Astrocyte (in vitro differentiated cells and primary cell): ENCODE measurements at regions not wholly inside any gene's neighbourhood (a gene's known extent, or its start where the extent isn't known, plus 50 kb on each side); places are given as distances from the start of the nearest gene placed in this dataset.

Experiments used
- DNase-seq: peaks from one replicate; pipeline ENCODE4 v3.0.0-alpha.2; 2010; ENCODE audit warnings: low read depth
- FAIRE-seq: peaks from 2 replicates; lab custom pipeline; 2011; peaks lifted over from hg19 to GRCh38; lab: Jason Lieb, UNC
- H2AFZ ChIP-seq: 2 replicates; pipeline ENCODE4 v1.6.0; 2012; ENCODE audit warnings: low read depth, low read length, inconsistent platforms
- H3K27ac ChIP-seq: 2 replicates; pipeline ENCODE4 v1.5.1; 2011; ENCODE audit warnings: low read depth, low read length, inconsistent platforms
- H3K27me3 ChIP-seq: 2 replicates; pipeline ENCODE4 v1.6.0; 2011; ENCODE audit warnings: low read length, inconsistent platforms; ENCODE audit not compliant: insufficient read depth
- H3K36me3 ChIP-seq: 2 replicates; pipeline ENCODE4 v1.5.1; 2011; ENCODE audit warnings: low read length, inconsistent platforms; ENCODE audit not compliant: insufficient read depth
- H3K4me1 ChIP-seq: 2 replicates; pipeline ENCODE4 v1.5.1; 2011; ENCODE audit warnings: low read length, inconsistent platforms; ENCODE audit not compliant: insufficient read depth
- H3K4me2 ChIP-seq: 2 replicates; pipeline ENCODE4 v1.6.0; 2012; ENCODE audit warnings: low read length, inconsistent platforms
- H3K4me3 ChIP-seq: 2 replicates; pipeline ENCODE4 v1.5.1; 2011; ENCODE audit warnings: low read depth, mild to moderate bottlenecking, low read length, inconsistent platforms; ENCODE audit not compliant: insufficient read depth
- H3K79me2 ChIP-seq: 2 replicates; pipeline ENCODE4 v1.6.0; 2012; ENCODE audit warnings: mild to moderate bottlenecking, low read length, inconsistent platforms; ENCODE audit not compliant: insufficient read depth
- H3K9ac ChIP-seq: 2 replicates; pipeline ENCODE4 v1.6.0; 2012; ENCODE audit warnings: mild to moderate bottlenecking, low read length, inconsistent platforms
- H3K9me3 ChIP-seq: 2 replicates; pipeline ENCODE4 v1.5.1; 2012; ENCODE audit warnings: low read depth, mild to moderate bottlenecking, low read length, inconsistent platforms; ENCODE audit not compliant: insufficient read depth
- H4K20me1 ChIP-seq: 2 replicates; pipeline ENCODE4 v1.6.0; 2012; ENCODE audit warnings: low read length, inconsistent platforms; ENCODE audit not compliant: insufficient read depth
- H3K27ac Mint-ChIP-seq: one replicate; pipeline ENCODE4 v1.8.0; 2021; ENCODE audit warnings: mild to moderate bottlenecking, mixed read lengths; ENCODE audit not compliant: unreplicated experiment
- H3K27me3 Mint-ChIP-seq: one replicate; pipeline ENCODE4 v1.8.0; 2021; ENCODE audit warnings: low read depth, mixed read lengths; ENCODE audit not compliant: unreplicated experiment
- H3K36me3 Mint-ChIP-seq: one replicate; pipeline ENCODE4 v1.8.0; 2021; ENCODE audit warnings: low read depth, mixed read lengths; ENCODE audit not compliant: unreplicated experiment
- H3K4me1 Mint-ChIP-seq: one replicate; pipeline ENCODE4 v1.8.0; 2021; ENCODE audit warnings: low read depth, mixed read lengths; ENCODE audit not compliant: unreplicated experiment
- H3K4me3 Mint-ChIP-seq: one replicate; pipeline ENCODE4 v1.8.0; 2021; ENCODE audit warnings: mild to moderate bottlenecking, moderate library complexity, mixed read lengths; ENCODE audit not compliant: unreplicated experiment
- H3K9me3 Mint-ChIP-seq: one replicate; pipeline ENCODE4 v1.8.0; 2021; ENCODE audit warnings: mild to moderate bottlenecking, mixed read lengths; ENCODE audit not compliant: unreplicated experiment
- CTCF ChIP-seq: IDR thresholded peaks from 2 replicates; pipeline ENCODE4 v1.5.1; 2011; ENCODE audit warnings: low read depth, mild to moderate bottlenecking, inconsistent platforms, low read length, moderate library complexity; ENCODE audit not compliant: insufficient read depth
- EZH2 ChIP-seq: IDR thresholded peaks from 2 replicates; pipeline ENCODE4 v1.6.1; 2012; ENCODE audit warnings: mild to moderate bottlenecking, low read length, inconsistent platforms; ENCODE audit not compliant: insufficient read depth

- peak overlapping the region; percentile 83 for H3K4me2 ChIP-seq
- peak overlapping the region; percentile 55 for H3K9ac ChIP-seq
- H3K9me3 Mint-ChIP-seq, result no peaks in the 10 kb centered on the region
Observed at GRCh38 chr16:63617047-63617989, 1504.5 kb downstream of the CDH11 start.

GRCh38 chr16:63614429-63614828 is 1507.4 kb downstream of the CDH11 start:
- no peak overlapping the region for H3K4me3 Mint-ChIP-seq
- H3K79me2 ChIP-seq, result no peaks in the 10 kb centered on the region
- no peaks in the 10 kb centered on the region for H4K20me1 ChIP-seq
- no peak overlapping the region for H3K27ac Mint-ChIP-seq
- peaks cover 3% of the 10 kb centered on the region for H3K27me3 Mint-ChIP-seq
- H3K9me3 Mint-ChIP-seq, result no peaks in the 10 kb centered on the region
- no peak for TF ChIP-seq CTCF
- no peak for TF ChIP-seq EZH2
- H3K4me2 ChIP-seq, result peak overlapping the region; percentile 21
- H3K4me3 ChIP-seq, result no peak overlapping the region
- no peaks in the 10 kb centered on the region for H3K36me3 ChIP-seq
- H3K4me1 ChIP-seq, result no peaks in the 10 kb centered on the region
- no peaks in the 10 kb centered on the region for H3K27me3 ChIP-seq
- H3K4me1 Mint-ChIP-seq, result peaks cover 6% of the 10 kb centered on the region
- peak; percentile 4 for DNase-seq
- no peak for FAIRE-seq
- H3K36me3 Mint-ChIP-seq, result no peaks in the 10 kb centered on the region
- no peak overlapping the region for H3K9ac ChIP-seq
- H3K27ac ChIP-seq, result no peak overlapping the region
- no peak overlapping the region for H2AFZ ChIP-seq
- no peaks in the 10 kb centered on the region for H3K9me3 ChIP-seq

More at GRCh38 chr16:63617047-63617989, 1504.5 kb downstream of the CDH11 start:
- Histone ChIP-seq H4K20me1 (no peaks in the 10 kb centered on the region), H2AFZ (peak overlapping the region; percentile 83), H3K4me3 (peak overlapping the region; percentile 52), H3K9me3 (no peaks in the 10 kb centered on the region), H3K79me2 (no peaks in the 10 kb centered on the region), H3K36me3 (no peaks in the 10 kb centered on the region), H3K27ac (no peak overlapping the region), H3K4me1 (no peaks in the 10 kb centered on the region), H3K27me3 (no peaks in the 10 kb centered on the region)
- no peak for TF ChIP-seq CTCF
- TF ChIP-seq EZH2, result no peak
- Mint-ChIP-seq H3K36me3 (no peaks in the 10 kb centered on the region), H3K4me1 (peaks cover 6% of the 10 kb centered on the region), H3K27ac (no peak overlapping the region), H3K4me3 (no peak overlapping the region), H3K27me3 (peaks cover 3% of the 10 kb centered on the region)
- DNase-seq, result no peak
- FAIRE-seq, result no peak

GRCh38 chr16:63613701-63614100 is 1508.2 kb downstream of the CDH11 start:
- no peak overlapping the region for H3K9ac ChIP-seq
- H3K4me3 ChIP-seq, result no peak overlapping the region
- no peak for TF ChIP-seq CTCF
- no peak for TF ChIP-seq EZH2
- no peak overlapping the region for H3K27ac ChIP-seq
- H3K9me3 ChIP-seq, result no peaks in the 10 kb centered on the region
- peak; percentile 48 for DNase-seq
- no peak overlapping the region for H2AFZ ChIP-seq
- FAIRE-seq, result no peak
- H3K4me2 ChIP-seq, result no peak overlapping the region
- no peaks in the 10 kb centered on the region for H3K27me3 ChIP-seq
- H3K4me3 Mint-ChIP-seq, result no peak overlapping the region
- H3K4me1 Mint-ChIP-seq, result peaks cover 6% of the 10 kb centered on the region
- H3K9me3 Mint-ChIP-seq, result no peaks in the 10 kb centered on the region
- no peak overlapping the region for H3K27ac Mint-ChIP-seq
- H3K27me3 Mint-ChIP-seq, result peaks cover 3% of the 10 kb centered on the region
- no peaks in the 10 kb centered on the region for H3K36me3 ChIP-seq
- no peaks in the 10 kb centered on the region for H3K36me3 Mint-ChIP-seq
- no peaks in the 10 kb centered on the region for H4K20me1 ChIP-seq
- H3K4me1 ChIP-seq, result no peaks in the 10 kb centered on the region
- H3K79me2 ChIP-seq, result no peaks in the 10 kb centered on the region
